Choroid plexus epithelial cell (primary cell): ENCODE measurements at regions not wholly inside any gene's neighbourhood (a gene's known extent, or its start where the extent isn't known, plus 50 kb on each side); places are given as distances from the start of the nearest gene placed in this dataset.
"Not testable (repeated sequence)": the region's sequence is repeated elsewhere in the genome, so short reads cannot be mapped to it uniquely, and the experiment has no call there.

Source experiments
- DNase-seq: peaks from one replicate; pipeline ENCODE4 v3.0.0-alpha.2; 2010; ENCODE audit warnings: low read depth
- H3K4me3 ChIP-seq: 2 replicates; pipeline ENCODE4 v1.5.1; 2011; ENCODE audit warnings: low read depth, mild to moderate bottlenecking, control low read depth, low read length, moderate library complexity
- CTCF ChIP-seq: conservative IDR thresholded peaks from 2 replicates; pipeline ENCODE4 v1.5.1; 2011; ENCODE audit warnings: low read depth, mild to moderate bottlenecking, control low read depth, inconsistent platforms, low read length, moderate library complexity

DNA sequence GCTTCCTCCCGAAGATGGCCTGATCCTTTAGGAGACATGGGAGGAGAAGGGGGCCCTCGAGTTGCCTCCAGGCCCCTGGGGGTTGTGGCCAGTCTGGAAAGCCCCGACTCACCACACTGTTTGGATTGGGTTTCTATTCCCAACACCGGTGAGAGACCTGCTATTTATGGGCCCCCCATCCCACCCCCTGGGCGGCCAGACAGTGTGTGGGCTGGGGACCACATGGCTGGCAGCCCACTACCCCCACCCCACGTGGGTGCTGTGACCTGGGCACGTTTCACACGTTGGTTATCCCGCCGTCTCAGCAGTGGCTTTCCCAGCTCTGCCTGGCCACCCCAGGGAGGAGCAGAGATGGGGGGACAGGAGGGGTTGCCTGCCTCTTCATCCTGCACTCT is 116.1 kb downstream of the VEGFA start:
- TF ChIP-seq CTCF, result no peak
- H3K4me3 ChIP-seq, result no peak overlapping the region
- no peak for DNase-seq

- peak; percentile 21 for TF ChIP-seq CTCF
- DNase-seq, result no peak
These were observed 115.5 kb downstream of the VEGFA start for GRCh38 chr6:43885399-43886066.

DNA sequence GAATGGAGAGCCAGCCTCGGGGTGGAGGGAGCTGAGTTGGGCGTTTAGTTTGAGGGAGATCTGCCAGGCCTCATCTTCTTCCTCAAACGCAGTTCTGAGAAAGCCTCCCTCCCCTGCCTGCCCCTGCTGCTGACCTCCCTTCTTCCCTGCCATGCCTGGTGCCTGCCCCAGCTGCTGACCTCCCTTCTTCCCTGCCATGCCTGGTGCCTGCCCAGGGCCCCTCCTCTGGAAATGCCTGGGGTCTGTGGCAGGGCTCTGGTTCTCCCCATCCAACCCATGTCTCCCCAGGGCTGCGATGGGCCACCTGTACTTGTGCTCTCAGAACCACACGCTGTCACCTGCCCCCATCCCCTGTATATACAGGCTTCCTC is 114.6 kb downstream of the VEGFA start:
- no peak for DNase-seq
- no peak overlapping the region for H3K4me3 ChIP-seq
- no peak for TF ChIP-seq CTCF

More at GRCh38 chr6:43885399-43886066, 115.5 kb downstream of the VEGFA start:
- no peak overlapping the region for H3K4me3 ChIP-seq

DNA sequence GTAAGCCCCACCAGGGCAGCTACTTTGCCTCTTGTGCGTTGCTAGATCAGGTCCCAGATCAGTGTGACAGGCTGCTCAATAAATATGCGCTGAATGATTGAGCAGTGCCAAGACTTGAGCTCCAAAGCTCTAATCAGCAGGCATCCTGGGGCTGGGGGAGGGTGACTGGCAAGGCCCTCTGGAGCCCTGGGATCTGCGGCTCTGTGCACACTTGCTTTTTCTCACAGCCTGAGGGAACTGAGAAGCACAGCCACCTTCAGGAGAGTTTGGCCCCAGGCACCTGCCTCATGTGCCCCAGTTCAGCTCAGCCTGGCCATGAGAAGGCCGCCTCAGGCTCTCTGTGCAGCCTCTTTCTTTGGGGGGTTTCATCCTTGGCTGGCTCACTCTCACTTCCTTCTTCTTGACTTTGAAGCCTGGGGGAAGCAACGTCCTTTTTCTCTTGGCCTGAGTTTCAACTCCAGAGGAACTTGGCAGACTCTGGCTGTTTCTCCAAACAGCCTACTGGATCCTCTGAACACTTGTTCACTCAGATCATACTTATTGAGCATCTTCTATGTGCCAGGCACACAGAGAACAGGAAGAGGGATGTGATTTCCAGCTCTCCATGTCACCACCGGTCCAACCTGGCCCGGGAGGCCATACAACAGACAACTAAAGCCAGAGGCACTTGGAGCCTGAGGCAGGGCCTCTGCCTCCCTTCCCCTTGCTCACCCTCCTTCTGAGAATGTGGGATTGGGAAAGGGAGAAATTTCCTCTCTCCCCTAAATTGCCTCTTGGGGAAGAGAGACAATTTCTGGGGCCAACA is 114.0 kb downstream of the VEGFA start:
- TF ChIP-seq CTCF, result no peak

DNA sequence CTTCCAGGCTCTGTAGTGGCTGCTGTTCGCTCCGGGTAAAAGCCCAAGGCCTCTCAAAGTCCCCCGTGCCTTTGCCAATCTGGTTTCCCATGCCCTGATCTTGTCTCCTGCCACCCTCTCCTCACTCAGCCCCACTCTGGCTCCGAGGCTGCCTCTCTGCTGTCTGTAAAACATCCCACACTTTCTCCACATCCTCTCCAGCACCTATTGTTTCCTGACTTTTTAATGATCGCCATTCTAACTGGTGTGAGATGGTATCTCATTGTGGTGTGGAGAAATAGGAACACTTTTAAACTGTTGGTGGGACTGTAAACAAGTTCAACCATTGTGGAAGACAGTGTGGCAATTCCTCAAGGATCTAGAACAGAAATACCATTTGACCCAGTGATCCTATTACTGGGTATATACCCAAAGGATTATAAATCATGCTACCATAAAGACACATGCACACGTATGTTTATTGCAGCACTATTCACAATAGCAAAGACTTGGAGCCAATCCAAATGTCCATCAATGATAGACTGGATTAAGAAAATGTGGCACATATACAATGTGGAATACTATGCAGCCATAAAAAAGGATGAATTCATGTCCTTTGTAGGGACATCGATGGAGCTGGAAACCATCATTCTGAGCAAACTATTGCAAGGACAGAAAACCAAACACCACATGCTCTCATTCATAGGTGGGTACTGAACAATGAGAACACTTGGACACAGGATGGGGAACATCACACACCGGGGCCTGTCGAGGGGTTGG is 112.9 kb downstream of the VEGFA start:
- DNase-seq, H3K4me3 ChIP-seq: not testable (repeated sequence)

More for the DNA sequence above, 114.0 kb downstream of the VEGFA start:
- DNase-seq, result no peak
- no peak overlapping the region for H3K4me3 ChIP-seq

DNA sequence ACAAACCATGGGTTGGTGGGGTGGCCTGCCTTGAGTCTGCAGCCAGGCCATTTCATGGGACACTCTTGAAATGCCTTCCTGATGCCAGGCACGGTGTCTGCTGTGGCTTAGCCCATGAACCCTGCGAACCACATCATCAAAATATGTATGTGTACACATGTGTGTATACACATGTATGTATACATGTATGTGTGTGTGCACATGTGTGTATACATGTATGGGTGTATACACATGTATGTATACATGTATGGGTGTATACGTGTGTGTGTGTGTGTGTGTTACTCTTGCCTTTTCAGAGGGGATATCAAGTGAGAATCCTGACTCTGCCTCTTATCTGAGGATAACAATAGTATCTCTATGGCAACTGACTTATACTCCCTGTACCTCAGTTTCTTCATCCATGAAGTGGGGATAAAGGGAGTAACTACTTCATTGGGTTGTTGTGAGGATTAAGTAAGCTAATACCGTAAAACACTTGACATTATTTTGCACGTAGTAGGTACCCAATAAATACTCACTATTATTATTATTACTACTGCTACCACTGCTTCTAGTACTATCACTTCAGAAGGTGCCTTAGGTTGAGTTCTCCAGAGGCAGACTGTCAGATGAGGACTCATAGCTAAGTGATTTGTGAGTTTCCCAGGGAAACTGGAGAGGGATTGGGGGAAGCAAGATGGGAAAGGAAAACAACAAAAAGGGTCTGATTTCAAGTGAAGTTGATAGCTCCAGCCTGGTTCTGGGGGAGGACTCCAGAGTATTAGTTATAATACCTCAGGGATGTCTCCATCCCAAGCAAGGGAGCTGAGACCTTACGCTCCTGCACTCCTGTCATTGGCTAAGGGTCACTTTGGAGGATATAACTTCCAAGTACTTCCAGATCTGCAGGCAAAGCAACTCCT is 110.5 kb downstream of the VEGFA start:
- no peak overlapping the region for H3K4me3 ChIP-seq
- DNase-seq, result no peak
- TF ChIP-seq CTCF, result no peak
